ENCODE measurements at regions not wholly inside any gene's neighbourhood (a gene's known extent, or its start where the extent isn't known, plus 50 kb on each side); places are given as distances from the start of the nearest gene placed in this dataset.
"Not testable (repeated sequence)": the region's sequence is repeated elsewhere in the genome, so short reads cannot be mapped to it uniquely, and the experiment has no call there.

GRCh38 chr12:89787763-89788162, 79.1 kb upstream of the ATP2B1 start:
- no peak for DNase-seq

- no peak for DNase-seq
Observed at GRCh38 chr12:89786177-89786810, 77.7 kb upstream of the ATP2B1 start.

GRCh38 chr12:89783359-89784060, 74.9 kb upstream of the ATP2B1 start:
- no peak for DNase-seq

- DNase-seq, result no peak
Observed at GRCh38 chr12:89782807-89783206, 74.2 kb upstream of the ATP2B1 start.

GRCh38 chr12:89781946-89782550, 73.4 kb upstream of the ATP2B1 start:
- DNase-seq, result no peak

GRCh38 chr12:89781156-89781555, 72.5 kb upstream of the ATP2B1 start:
- DNase-seq, result no peak

GRCh38 chr12:89779090-89779489, 70.5 kb upstream of the ATP2B1 start:
- DNase-seq, result no peak

GRCh38 chr12:89777733-89778379, 69.2 kb upstream of the ATP2B1 start:
- DNase-seq, result no peak

- DNase-seq, result no peak
Observed at GRCh38 chr12:89775986-89776365, 67.3 kb upstream of the ATP2B1 start.

GRCh38 chr12:89775063-89775985, 66.7 kb upstream of the ATP2B1 start:
- DNase-seq, result peak in 1 of 2 experiments; percentile 22

GRCh38 chr12:89774645-89775044, 66.0 kb upstream of the ATP2B1 start:
- no peak for DNase-seq

- DNase-seq, result no peak
Observed at GRCh38 chr12:89770391-89770790, 61.8 kb upstream of the ATP2B1 start.

- DNase-seq, result no peak
Observed at GRCh38 chr12:89769483-89769818, 60.8 kb upstream of the ATP2B1 start.

GRCh38 chr12:89768586-89769482, 60.2 kb upstream of the ATP2B1 start:
- DNase-seq, result peak; percentile 11 to 77

- no peak for DNase-seq
Observed at GRCh38 chr12:89765959-89766824, 57.6 kb upstream of the ATP2B1 start.

GRCh38 chr12:89764164-89764563, 55.5 kb upstream of the ATP2B1 start:
- DNase-seq, result not testable (repeated sequence)

- no peak for DNase-seq
Observed at GRCh38 chr12:89762498-89763170, 54.0 kb upstream of the ATP2B1 start.

- DNase-seq, result no peak
Observed at GRCh38 chr12:89760783-89761182, 52.1 kb upstream of the ATP2B1 start.
